COLO668 (cell line): ENCODE measurements at regions not wholly inside any gene's neighbourhood (a gene's known extent, or its start where the extent isn't known, plus 50 kb on each side); places are given as distances from the start of the nearest gene placed in this dataset.
"Not testable (repeated sequence)": the region's sequence is repeated elsewhere in the genome, so short reads cannot be mapped to it uniquely, and the experiment has no call there.

ENCODE experiments used
- DNase-seq: peaks from one replicate; lab custom pipeline; 2025; ENCODE audit not compliant: unreplicated experiment; lab: John Stamatoyannopoulos, UW

DNA sequence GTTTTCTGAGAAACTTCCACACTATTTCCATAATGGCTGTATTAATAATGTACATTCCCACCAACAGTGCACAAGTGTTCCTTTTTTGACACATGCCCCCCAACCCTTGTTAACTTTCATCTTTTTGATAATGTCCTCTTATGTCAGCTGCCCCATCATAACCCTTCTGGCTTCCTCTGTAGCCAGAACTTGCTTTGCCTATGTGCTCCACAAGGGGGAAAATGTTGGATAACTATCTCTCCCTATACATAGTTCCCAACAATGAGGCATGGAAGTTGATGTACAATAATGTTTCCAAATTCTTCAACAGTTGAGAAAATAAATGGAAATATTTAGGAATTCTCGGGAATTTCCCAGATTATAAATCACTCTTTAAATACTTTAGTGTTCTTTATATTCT, 142.9 kb downstream of the ASB9 start:
- DNase-seq: no peak

DNA sequence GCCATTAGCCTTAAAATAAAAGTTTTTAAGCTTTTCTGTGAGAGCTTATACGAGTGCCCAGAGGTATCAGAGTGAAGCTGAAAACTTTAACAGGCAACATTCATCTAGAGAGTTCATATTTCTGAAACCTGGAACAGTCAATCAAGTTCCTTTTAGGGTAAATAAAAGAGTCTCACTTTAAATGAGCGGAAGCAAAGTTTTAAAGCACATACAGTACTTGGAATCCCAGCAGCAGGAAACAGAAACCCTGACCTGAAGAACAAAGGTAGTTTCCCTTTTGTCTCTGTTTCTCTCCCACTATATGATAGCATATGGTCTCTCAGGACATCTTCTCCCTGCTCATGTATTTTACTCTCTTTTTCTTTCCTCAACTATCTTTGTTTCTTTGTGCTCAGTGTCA, 153.0 kb downstream of the ASB9 start:
- DNase-seq: no peak

DNA sequence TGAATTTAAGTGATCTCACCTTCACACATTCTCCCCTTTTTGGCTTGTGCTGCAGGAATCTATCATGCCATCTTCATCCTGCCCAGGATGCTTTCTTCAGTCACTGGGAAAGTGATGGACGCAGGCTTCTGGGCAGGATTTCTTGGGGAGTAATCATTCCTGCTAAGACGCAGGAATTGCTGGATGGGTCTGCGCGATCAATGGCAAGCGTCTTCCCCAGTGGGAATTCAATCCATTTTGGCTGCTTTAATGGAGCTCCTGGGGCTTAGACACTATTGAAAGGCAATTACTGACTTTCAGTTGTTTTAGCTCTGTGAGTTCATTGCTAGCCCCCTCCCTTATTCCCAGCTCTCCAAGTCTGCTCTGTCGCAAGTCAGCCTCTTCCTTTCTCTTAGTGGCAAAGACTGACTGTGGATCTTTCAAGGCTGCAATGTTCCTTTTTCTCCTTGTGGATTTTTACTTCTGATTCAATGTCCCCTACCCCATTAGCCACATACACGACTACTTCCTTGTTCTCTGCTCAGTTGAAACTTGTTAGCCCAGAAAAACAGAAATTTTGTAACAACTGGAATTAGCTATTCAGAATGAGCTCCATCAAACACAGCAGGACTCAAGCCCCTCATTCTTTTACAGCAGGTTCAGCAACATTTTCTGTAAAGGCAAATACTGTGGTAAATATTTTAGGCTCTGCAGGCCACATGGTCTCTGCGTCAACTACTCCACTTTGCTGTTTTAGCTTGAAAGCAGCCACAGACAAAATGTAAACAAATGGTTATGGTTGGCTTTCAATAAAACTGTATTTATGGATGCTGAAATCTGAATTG, 154.9 kb downstream of the ASB9 start:
- no peak for DNase-seq

DNA sequence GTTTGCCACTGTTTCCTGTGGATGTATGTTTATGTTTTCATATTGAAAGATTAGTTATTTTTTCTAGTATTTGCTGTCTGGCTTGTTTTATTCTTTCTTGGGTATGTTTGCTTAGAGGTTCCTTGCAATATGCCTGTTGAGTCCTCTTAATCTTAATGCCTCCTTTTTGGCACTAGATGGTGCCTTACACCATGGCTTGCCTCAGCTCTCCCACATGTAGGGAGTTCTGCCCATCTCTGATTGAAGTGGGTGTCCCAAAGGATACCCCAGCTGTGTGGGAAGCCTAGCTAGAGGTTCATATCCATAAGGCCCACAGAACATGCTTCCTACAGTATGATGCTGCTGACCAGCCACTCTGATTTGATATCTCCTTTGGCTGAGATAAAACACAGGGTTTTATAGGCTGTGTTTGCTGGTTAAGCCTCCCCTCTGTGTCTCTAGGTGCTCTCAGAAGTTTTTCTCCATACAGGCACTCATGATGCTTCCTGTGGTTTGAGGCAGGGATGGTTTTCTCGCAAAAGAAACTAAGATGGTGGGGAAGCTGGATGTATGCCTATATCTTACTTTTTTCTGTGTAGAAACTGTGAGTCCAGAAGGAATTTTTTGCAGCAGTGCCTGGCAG, 162.4 kb downstream of the ASB9 start:
- no peak for DNase-seq

DNA sequence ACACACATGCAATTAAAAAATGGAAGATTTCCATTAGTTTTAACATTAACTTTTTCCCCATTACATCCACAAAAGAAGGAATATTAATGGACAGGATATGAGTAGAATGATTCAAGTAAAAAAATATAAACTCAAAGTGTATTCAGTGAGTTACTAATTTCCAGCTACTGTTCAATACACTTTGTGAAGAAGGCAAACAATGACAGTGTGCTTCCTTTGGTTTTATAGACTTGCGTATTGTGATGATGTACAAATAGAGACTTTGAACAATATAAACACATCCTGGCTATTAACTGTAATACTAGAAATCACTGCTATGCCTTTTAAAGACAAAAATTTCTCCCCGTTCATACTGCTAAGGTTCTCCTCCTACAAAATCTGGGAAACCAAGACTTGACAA, 171.4 kb downstream of the ASB9 start:
- DNase-seq: no peak

DNA sequence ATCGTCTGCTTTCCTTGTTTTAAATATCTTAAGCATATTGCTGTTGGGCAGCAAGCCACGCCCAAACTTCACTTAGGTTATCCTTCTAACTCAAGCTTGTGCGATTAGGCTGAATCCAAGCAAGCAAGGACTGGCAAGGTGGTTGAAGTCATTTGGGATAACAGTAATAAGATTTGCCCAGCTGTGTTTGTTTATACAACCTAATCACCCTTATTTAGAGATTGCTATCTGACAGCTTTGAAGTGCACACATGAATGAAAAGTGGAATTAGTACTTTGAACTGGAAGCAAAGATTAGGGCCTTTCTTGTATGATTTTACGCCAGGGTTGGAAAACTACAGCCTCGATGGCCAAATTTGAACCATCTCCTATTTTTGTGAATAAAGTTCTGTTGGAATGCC, 182.1 kb downstream of the ASB9 start:
- no peak for DNase-seq

DNA sequence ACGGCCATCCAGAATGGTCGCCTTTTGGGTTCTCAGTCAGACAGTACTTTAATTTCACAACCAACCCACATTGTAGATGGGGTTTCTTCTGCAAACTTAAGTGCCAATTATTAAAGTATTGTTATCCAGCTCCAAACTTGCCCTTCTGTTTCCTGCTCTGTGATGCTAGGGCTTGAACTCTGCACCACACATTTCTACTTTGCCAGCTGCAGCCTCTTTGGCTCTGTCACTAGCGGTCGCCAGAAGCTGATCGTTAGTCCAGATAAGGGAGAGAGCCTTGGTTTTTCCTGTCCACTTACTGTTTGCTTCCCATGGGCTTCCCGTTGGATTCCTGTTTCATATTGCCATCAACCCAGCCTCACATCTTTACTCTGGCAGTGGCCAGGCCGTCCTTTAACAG, 196.6 kb downstream of the ASB9 start:
- DNase-seq: no peak

DNA sequence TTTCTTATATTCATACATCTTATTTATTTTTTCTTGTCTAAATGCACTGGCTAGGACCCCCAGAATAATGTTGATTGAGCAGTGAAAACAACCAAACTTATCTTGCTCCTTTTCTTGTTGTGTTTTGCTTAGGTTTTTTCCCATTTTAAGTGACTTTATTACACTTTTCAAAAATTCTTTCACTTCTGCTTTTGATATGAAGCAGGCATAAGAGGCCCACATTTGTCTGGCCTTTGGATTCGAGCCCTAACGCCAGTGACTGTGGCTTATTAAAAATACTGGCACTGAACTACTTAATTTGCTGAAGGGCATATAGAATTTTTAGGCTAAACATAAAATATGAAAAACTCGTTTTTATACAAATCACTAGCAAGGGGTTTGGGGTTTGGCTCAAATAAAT, 197.0 kb downstream of the ASB9 start:
- no peak for DNase-seq

DNA sequence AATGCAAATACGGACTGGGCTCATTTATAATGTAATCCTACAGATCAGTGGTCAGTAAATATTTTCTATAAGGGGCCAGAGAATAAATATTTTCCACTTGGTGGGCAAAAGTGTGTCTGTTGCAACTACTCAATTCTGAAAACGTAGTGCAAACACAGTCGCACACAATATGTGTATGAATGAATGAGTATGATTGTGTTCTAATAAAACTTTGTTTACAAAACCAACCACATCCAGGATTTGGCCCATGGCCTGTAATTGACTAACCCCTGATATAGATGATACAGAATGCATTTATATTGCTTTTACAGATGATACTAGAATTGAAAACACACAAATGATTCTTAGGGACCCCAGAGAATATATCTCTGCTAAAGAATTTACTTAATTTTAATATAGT, 197.6 kb downstream of the ASB9 start:
- DNase-seq: no peak

DNA sequence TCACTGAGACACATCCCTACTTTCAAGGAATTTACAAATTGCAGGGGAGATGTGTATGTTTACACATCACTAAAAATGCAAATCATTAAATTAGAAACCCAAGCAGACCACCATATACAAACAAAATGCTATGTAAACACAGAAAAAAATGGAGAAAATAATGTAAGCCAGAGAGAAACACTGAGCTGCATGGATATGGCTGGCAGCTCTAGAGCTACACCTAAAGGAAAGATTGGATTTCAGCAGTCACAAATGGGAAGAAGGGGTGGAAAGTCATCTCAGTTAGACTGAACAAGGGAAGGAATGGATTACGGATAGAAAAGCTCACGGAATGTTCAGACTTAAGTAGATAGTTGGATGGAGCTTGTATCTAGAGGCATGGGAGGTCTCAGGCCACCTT, 186.3 kb downstream of the MOSPD2 start:
- DNase-seq: no peak

DNA sequence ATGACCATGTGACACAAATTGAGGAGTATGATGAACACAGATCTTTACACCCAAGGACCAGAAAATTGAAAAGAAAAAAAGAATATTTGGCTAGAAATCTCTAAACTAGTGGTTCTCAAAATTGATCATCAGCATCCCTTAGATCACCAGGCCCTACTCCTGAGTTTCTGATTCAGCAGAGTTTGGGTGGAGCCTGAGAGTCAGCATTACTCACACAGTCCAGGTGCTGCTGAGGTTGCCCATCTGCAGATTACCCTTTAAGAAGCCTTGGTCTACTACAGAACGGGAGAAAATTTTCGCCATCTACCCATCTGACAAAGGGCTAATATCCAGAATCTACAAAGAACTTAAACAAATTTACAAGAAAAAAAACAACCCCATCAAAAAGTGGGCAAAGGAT, 182.8 kb downstream of the MOSPD2 start:
- DNase-seq: no peak

DNA sequence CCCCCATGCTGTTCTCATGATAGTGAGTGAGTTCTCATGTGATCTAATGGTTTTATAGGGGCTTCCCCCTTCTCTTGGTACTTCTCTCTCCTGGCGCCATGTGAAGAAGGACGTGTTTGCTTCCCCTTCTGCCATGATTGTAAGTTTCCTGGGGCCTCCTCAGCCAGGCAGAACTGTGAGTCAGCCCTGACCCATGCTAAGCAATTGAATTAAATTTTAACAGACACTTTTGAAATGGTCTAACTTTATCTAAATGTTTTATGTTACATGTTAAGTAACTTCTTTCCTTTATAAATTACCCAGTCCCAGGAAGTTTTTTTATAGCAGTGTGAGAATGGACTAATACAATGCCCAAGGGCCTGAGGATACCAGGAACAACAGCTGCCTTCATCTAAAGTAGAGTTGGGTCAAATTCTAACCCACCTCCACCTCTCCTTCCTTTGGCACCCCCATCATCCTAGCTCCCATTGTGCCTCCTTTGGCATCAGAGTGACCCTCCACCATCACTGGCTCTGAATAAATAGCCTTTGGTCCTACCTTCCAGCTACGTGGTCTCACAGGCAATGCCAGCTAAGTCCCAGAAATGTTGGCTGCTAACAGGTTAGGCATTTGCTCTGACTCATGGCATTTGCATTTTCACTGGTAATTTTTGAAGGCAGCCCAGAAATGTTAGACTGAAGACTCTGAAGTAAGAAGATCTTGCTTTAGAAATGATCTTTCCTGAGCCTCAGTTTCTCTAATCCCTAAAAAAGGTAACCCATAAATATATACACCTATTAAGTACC, 182.1 kb downstream of the MOSPD2 start:
- no peak for DNase-seq

DNA sequence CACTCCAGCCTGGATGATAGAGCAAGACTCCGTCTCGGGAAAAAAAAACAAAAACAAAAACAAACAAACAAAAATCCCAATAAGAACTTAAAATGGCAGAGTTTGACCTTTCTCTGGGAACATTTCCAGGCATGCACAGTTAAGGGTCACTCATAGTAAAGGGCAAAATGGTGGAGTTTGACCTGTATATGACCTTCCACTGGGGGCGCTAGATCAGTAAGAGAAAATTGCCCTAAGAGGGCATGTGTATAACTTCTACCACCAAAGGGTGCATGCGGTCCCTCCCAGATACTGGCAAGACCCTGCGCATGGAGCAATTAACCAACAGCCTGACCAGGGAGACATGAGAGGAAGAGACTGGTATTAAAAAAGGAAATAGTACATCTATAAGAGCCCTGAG, 177.2 kb downstream of the MOSPD2 start:
- no peak for DNase-seq

DNA sequence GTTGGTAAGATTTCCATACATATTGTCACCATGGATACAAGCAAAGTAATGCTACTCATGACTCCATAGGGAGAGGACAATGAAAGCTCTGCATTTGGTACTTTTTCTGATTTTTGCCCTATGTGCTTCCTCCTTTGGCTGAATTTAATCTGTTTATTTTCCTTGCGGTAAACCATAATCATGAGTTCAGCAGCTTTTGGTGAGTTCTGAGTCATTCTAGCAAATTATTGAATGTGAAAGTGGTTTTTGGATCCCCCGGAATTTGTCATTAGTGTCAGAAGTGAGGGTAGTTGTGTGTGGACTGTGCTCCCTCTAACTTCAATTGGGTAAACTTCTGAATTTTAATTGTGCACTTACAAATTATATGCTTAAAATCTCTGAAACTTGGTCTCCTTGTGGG, 170.3 kb downstream of the MOSPD2 start:
- DNase-seq: no peak

DNA sequence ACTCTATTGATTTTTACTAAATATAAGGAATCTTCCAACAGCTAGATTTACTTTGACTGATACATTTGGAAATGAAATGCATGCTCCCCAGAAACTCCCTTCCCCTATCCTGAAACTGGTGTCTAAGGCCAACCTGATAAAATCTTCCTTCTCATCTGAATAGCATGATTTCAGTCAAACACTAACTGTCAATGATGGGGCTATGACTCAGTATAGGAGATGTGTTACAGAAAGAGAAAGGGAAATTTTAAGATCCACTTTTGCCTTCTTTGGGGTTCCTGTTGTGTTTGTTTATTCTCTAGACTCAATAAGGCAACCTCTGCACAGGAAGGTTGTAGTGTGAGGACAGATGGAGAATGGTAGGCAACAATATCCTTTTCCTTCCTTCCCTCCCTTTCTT, 160.7 kb downstream of the MOSPD2 start:
- no peak for DNase-seq

DNA sequence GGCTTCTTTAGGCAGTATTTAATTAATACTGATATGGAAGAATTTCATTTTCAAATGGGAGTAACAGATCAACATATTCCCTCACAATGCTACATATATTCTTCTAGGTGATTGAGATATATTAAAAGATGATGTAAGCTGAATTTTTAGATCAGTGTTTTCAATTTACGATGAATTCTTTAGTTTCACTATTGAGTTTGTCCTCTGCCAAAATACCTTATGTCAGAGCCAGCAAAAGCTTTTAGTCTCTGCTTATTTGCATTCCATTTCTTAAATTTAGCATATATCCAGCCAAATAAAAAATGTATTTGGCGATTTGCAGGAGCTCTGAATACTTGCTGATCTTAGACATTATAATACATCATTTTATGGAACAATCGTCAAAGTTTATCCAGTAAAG, 144.3 kb downstream of the MOSPD2 start:
- no peak for DNase-seq

DNA sequence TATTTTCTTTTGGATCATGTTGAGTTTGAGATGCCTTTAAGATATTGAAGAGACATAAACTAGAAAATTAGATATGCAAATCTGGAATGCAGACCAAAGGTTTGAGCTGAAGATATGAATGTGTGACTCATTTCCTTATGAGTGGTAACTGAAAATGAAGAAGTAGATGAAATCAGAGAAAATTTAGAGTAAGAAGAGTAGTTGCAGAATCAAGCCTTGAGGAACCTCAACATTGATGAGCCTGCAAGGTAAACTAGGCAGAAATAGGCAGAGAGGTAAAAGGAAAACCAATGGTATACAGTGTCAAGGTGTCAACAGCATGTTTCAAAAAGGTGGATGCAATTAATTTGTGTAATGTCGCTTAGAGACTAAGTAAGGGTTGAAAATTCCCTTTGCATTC, 142.8 kb downstream of the MOSPD2 start:
- DNase-seq: no peak

DNA sequence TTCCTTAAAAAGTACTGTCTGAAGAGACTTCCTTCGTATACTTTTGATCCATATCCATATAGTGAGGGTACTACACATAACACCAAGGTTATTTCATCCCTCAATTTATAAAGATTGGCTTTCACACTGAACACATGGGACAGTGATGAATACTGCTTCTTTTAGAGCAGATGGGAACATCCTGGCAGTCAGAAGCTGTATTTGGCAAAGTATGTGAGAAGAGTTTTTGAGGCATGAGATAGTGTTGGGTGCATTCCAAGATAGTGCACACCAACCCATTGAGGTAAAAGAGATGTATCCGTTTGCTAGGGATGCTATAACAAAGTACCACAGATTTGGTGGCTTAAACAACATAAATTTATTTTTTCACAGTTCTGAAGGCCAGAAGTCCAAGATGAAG, 141.1 kb downstream of the MOSPD2 start:
- no peak for DNase-seq

DNA sequence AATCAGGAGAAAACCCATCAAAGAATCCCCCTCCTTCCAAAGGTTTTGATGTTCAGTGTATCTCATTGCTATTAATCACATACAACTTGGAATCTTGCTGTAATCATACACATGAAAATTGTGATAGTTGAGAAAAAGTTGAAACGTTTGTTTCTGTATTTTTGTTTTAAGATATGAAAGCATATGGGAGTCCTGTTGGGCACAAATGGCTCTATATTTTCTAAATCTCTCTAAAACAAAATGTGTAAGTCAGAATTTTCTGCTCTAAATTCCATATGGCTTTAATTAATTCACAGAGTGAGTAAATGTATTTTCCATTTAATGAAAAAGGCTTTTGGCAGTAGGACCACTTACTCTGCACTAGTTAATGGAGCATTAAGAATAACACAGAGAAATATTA, 140.2 kb downstream of the MOSPD2 start:
- no peak for DNase-seq

DNA sequence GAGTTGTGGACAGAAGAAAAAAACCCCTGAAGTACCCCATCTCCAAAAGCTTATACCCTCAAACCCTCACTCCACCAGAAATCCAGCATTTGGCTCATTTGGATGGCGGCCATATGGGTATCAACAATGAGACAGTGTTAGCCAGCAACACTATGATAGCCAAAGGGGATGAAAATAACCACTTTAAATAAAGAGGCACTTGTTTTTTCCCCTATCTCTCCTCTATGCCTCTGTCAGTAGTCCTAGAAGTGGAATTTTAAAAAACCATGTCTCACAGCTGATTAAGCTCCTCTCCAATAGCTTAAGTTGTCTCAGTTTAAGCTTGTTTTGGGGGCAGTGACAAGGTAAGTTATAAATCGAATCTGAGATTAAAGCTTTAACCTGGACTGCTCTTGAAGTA, 124.0 kb downstream of the MOSPD2 start:
- no peak for DNase-seq

DNA sequence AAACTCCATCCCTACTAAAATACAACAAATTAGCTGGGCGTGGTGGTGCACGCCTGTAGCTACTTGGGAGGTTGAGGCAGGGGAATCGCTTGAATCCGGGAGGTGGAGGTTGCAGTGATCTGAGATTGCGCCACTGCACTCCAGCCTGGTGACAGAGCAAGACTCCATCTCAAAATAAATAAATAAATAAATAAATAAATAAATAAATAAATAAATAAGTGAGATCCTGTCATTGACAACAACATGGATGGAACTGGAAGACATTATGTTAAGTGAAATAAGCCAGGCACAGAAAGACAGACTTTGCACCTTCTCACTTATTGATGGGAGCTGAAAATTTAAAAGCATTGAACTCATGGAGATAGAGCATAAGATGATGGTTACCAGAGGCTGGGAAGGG, 111.2 kb downstream of the MOSPD2 start:
- not testable (repeated sequence) for DNase-seq
